ENCODE measurements at regions not wholly inside any gene's neighbourhood (a gene's known extent, or its start where the extent isn't known, plus 50 kb on each side); places are given as distances from the start of the nearest gene placed in this dataset.

DNA sequence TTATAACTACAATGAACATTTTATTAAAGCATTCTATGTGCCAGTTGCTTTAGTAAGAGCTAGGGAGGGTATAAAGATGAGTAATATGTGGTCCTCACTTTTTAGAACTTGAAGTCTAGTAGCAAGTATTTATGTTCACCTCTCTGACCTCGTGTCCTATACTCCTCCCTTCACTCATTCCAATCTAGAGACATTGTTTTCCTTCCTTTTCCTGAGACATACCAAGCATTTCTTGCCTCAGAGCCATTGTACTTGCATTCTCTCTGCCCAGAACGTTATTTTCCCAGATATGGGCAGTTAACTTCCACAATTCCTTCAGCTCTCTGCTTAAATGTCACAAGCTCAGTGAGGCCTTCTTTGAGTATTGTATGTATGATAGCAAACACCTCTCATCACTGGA, 408.6 kb downstream of the PDCD6IP start:
- Histone ChIP-seq H3K9me2 (ENCODE audit: insufficient read depth) (no peaks in the 10 kb centered on the region), H3F3A (ENCODE audit: insufficient read depth, low read depth) (no peaks in the 10 kb centered on the region), H3K9me3 (ENCODE audit: insufficient read depth, low read depth) (no peaks in the 10 kb centered on the region), H3K4me3 (no peak overlapping the region), H3K27ac (no peak overlapping the region), H3K36me3 (ENCODE audit: low read depth) (no peaks in the 10 kb centered on the region), H3K4me2 (no peak overlapping the region), H2AFZ (no peak overlapping the region), H3K4me1 (replicated peaks; ENCODE audit: insufficient read depth) (no peaks in the 10 kb centered on the region), H3K79me2 (ENCODE audit: low read depth) (no peaks in the 10 kb centered on the region), H3K27me3 (ENCODE audit: insufficient read depth, low read depth) (no peaks in the 10 kb centered on the region), H4K20me1 (ENCODE audit: insufficient read depth) (no peaks in the 10 kb centered on the region)
- intact Hi-C loops (cut with micrococcal nuclease; ENCODE audit: unreplicated experiment): no loop called here
- no peak for DNase-seq
- ChIA-PET POLR2A (ENCODE audit: unreplicated experiment) (no interaction called here), CTCF (no interaction called here)
- no peak for TF ChIP-seq EZH2 (IDR thresholded peaks at IDR 0.05; ENCODE audit: low read depth)
- TF ChIP-seq, protein P1, sequence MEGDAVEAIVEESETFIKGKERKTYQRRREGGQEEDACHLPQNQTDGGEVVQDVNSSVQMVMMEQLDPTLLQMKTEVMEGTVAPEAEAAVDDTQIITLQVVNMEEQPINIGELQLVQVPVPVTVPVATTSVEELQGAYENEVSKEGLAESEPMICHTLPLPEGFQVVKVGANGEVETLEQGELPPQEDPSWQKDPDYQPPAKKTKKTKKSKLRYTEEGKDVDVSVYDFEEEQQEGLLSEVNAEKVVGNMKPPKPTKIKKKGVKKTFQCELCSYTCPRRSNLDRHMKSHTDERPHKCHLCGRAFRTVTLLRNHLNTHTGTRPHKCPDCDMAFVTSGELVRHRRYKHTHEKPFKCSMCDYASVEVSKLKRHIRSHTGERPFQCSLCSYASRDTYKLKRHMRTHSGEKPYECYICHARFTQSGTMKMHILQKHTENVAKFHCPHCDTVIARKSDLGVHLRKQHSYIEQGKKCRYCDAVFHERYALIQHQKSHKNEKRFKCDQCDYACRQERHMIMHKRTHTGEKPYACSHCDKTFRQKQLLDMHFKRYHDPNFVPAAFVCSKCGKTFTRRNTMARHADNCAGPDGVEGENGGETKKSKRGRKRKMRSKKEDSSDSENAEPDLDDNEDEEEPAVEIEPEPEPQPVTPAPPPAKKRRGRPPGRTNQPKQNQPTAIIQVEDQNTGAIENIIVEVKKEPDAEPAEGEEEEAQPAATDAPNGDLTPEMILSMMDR (conservative IDR thresholded peaks at IDR 0.05): no peak
- BruUV-seq (replicated peaks): no TSS peak

DNA sequence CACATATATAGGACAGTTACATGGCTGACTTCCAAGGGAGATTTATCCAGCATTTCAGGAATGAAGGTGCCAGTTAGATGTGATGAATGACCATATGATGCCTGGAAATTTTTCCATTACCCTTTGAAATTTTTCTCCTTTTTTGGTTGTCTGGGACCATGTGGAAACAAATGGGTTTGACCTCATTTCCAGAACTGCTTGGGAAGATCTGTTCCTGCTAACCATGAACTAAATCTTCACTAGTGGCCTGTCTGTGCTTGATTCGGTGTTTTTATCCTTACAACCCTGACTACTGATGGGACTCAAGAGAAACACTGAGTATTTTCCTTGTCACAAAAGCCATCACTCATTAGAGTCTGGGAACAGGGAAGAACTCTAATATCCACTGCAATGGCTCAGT, 409.4 kb downstream of the PDCD6IP start:
- Histone ChIP-seq H3K27ac (no peak overlapping the region), H4K20me1 (ENCODE audit: insufficient read depth) (no peaks in the 10 kb centered on the region), H3K27me3 (ENCODE audit: insufficient read depth, low read depth) (no peaks in the 10 kb centered on the region), H3K4me1 (replicated peaks; ENCODE audit: insufficient read depth) (no peaks in the 10 kb centered on the region), H2AFZ (no peak overlapping the region), H3K9me2 (ENCODE audit: insufficient read depth) (no peaks in the 10 kb centered on the region), H3K4me2 (no peak overlapping the region), H3F3A (ENCODE audit: insufficient read depth, low read depth) (no peaks in the 10 kb centered on the region), H3K4me3 (no peak overlapping the region), H3K36me3 (ENCODE audit: low read depth) (no peaks in the 10 kb centered on the region), H3K79me2 (ENCODE audit: low read depth) (no peaks in the 10 kb centered on the region), H3K9me3 (ENCODE audit: insufficient read depth, low read depth) (no peaks in the 10 kb centered on the region)
- TF ChIP-seq EZH2 (IDR thresholded peaks at IDR 0.05; ENCODE audit: low read depth): no peak
- DNase-seq: no peak
- intact Hi-C loops (cut with micrococcal nuclease; ENCODE audit: unreplicated experiment): no loop called here
- ChIA-PET POLR2A (ENCODE audit: unreplicated experiment) (no interaction called here), CTCF (no interaction called here)
- no TSS peak for BruUV-seq (replicated peaks)

DNA sequence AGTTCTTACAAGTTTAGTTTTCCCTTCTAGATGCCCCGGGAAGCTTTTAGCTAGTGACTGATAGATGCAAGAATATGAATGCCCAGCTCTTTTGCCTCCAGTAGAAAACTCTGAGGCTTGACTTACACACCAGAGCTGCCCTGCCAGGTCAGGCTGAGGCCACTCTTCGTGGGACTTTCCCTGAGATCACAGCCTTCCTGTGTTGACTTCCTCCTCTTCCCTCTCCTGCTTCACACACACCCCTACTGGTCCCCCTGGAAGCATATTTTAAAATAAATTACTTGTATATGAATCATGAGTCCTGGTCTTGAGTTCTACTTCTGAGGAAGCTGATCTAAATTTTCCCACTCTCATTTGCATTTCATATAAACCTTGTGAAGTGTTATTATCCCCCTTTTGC, 413.7 kb downstream of the PDCD6IP start:
- CTCF ChIA-PET: no interaction called here
- no peak for TF ChIP-seq EZH2 (IDR thresholded peaks at IDR 0.05; ENCODE audit: low read depth)
- TF ChIP-seq, protein P1 (conservative IDR thresholded peaks at IDR 0.05): no peak

DNA sequence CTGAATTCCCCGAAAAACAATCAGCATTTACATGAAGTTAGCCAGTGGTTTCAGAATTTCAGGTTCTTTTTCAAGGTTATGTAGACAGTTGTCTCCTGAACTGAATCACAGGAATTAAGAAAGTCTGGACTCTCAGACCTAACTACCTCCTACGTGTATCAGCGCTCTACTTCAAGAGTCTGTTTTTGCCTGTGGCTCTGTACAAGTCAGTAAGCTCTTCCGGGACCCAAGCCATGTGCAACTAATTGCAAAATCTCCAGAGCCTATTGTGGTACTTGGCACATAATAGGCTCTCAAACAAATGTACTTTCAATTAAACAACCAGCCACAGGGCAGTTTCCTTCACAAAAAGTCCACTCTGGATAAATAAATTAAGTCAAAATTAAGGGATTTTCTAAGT, 414.2 kb downstream of the PDCD6IP start:
- H3K4me3 ChIP-seq: no peak overlapping the region
- H3K27ac ChIP-seq: no peak overlapping the region
- H3K4me1 ChIP-seq (replicated peaks; ENCODE audit: insufficient read depth): no peaks in the 10 kb centered on the region
- H3K36me3 ChIP-seq (ENCODE audit: low read depth): no peaks in the 10 kb centered on the region
- DNase-seq: no peak
- no peaks in the 10 kb centered on the region for H3K79me2 ChIP-seq (ENCODE audit: low read depth)
- no peaks in the 10 kb centered on the region for H4K20me1 ChIP-seq (ENCODE audit: insufficient read depth)
- no peak for TF ChIP-seq EZH2 (IDR thresholded peaks at IDR 0.05; ENCODE audit: low read depth)
- TF ChIP-seq, protein P1 (conservative IDR thresholded peaks at IDR 0.05): no peak
- ChIA-PET CTCF (no interaction called here), POLR2A (ENCODE audit: unreplicated experiment) (no interaction called here)
- BruUV-seq (replicated peaks): no TSS peak
- no peaks in the 10 kb centered on the region for H3F3A ChIP-seq (ENCODE audit: insufficient read depth, low read depth)
- H3K27me3 ChIP-seq (ENCODE audit: insufficient read depth, low read depth): no peaks in the 10 kb centered on the region
- no peak overlapping the region for H2AFZ ChIP-seq
- intact Hi-C loops (cut with micrococcal nuclease; ENCODE audit: unreplicated experiment): no loop called here
- H3K9me2 ChIP-seq (ENCODE audit: insufficient read depth): no peaks in the 10 kb centered on the region
- no peaks in the 10 kb centered on the region for H3K9me3 ChIP-seq (ENCODE audit: insufficient read depth, low read depth)
- no peak overlapping the region for H3K4me2 ChIP-seq

More for the DNA sequence above, 413.7 kb downstream of the PDCD6IP start:
- Histone ChIP-seq H4K20me1 (ENCODE audit: insufficient read depth) (no peaks in the 10 kb centered on the region), H3K9me3 (ENCODE audit: insufficient read depth, low read depth) (no peaks in the 10 kb centered on the region), H3F3A (ENCODE audit: insufficient read depth, low read depth) (no peaks in the 10 kb centered on the region), H3K27ac (no peak overlapping the region), H3K36me3 (ENCODE audit: low read depth) (no peaks in the 10 kb centered on the region), H3K4me3 (no peak overlapping the region), H3K79me2 (ENCODE audit: low read depth) (no peaks in the 10 kb centered on the region), H2AFZ (no peak overlapping the region), H3K4me2 (no peak overlapping the region), H3K27me3 (ENCODE audit: insufficient read depth, low read depth) (no peaks in the 10 kb centered on the region), H3K4me1 (replicated peaks; ENCODE audit: insufficient read depth) (no peaks in the 10 kb centered on the region), H3K9me2 (ENCODE audit: insufficient read depth) (no peaks in the 10 kb centered on the region)
- BruUV-seq (replicated peaks): no TSS peak
- DNase-seq: no peak
- intact Hi-C loops (cut with micrococcal nuclease; ENCODE audit: unreplicated experiment): no loop called here
- POLR2A ChIA-PET (ENCODE audit: unreplicated experiment): interaction anchor here (0.8 kb wide), 1 partner anchor 243 kb away, joined by 4 read pairs; no protein-coding TSS in a partner anchor
